Hepatocyte (in vitro differentiated cells): ENCODE measurements at regions not wholly inside any gene's neighbourhood (a gene's known extent, or its start where the extent isn't known, plus 50 kb on each side); places are given as distances from the start of the nearest gene placed in this dataset.

Experiments used
- DNase-seq: peaks from one replicate; pipeline ENCODE4 v3.0.0-alpha.2; 2016; ENCODE audit warnings: low spot score
- H2AFZ ChIP-seq: fragments of 200-600 bp; sonication (generic); 2 replicates; pipeline ENCODE4 v1.6.0; 2016; ENCODE audit warnings: antibody characterized with exemption, mild to moderate bottlenecking
- H3K27ac ChIP-seq: fragments of 200-600 bp; sonication (generic); 2 replicates; pipeline ENCODE4 v1.5.1; 2016; ENCODE audit warnings: mild to moderate bottlenecking
- H3K27me3 ChIP-seq: fragments of 200-600 bp; sonication (generic); 2 replicates; pipeline ENCODE4 v1.6.1; 2016
- H3K36me3 ChIP-seq: fragments of 200-600 bp; sonication (generic); replicated peaks from 2 replicates; pipeline ENCODE4 v1.5.1; 2016; ENCODE audit warnings: low read depth; ENCODE audit not compliant: insufficient read depth
- H3K4me1 ChIP-seq: fragments of 200-600 bp; sonication (generic); 2 replicates; pipeline ENCODE4 v1.5.1; 2016; ENCODE audit warnings: mild to moderate bottlenecking, moderate library complexity; ENCODE audit not compliant: insufficient read depth
- H3K4me2 ChIP-seq: fragments of 200-600 bp; sonication (generic); 2 replicates; pipeline ENCODE4 v1.6.0; 2016
- H3K4me3 ChIP-seq: fragments of 200-600 bp; sonication (generic); 2 replicates; pipeline ENCODE4 v1.5.1; 2016; ENCODE audit warnings: mild to moderate bottlenecking
- H3K79me2 ChIP-seq: fragments of 200-600 bp; sonication (generic); 2 replicates; pipeline ENCODE4 v1.6.0; 2017; ENCODE audit warnings: mild to moderate bottlenecking
- H3K9me2 ChIP-seq: fragments of 200-600 bp; sonication (generic); replicated peaks from 2 replicates; pipeline ENCODE4 v1.6.0; 2017; ENCODE audit warnings: mild to moderate bottlenecking; ENCODE audit not compliant: insufficient read depth
- H3K9me3 ChIP-seq: fragments of 200-600 bp; sonication (generic); 2 replicates; pipeline ENCODE4 v1.5.1; 2016; ENCODE audit warnings: low read depth, mild to moderate bottlenecking
- H4K20me1 ChIP-seq: fragments of 200-600 bp; sonication (generic); 2 replicates; pipeline ENCODE4 v1.6.0; 2016; ENCODE audit warnings: mild to moderate bottlenecking; ENCODE audit not compliant: insufficient read depth, poor library complexity, severe bottlenecking
- CTCF ChIP-seq: fragments of 200-600 bp; sonication (generic); IDR thresholded peaks from 2 replicates; pipeline ENCODE4 v1.5.1; 2016; ENCODE audit warnings: antibody characterized with exemption, mild to moderate bottlenecking; ENCODE audit not compliant: poor library complexity
- EZH2 ChIP-seq: fragments of 200-600 bp; sonication (generic); IDR thresholded peaks from 2 replicates; pipeline ENCODE4 v1.6.1; 2016; ENCODE audit warnings: antibody characterized with exemption, mild to moderate bottlenecking, borderline replicate concordance
- EZH2phosphoT487 ChIP-seq: fragments of 200-600 bp; sonication (generic); IDR thresholded peaks from one replicate; pipeline ENCODE4 v1.6.1; 2018; ENCODE audit warnings: antibody characterized with exemption, mild to moderate bottlenecking, low read depth, moderate library complexity; ENCODE audit not compliant: unreplicated experiment, severe bottlenecking
- WGBS: methylation state at CpG from one replicate; pipeline ENCODE4 v1.1.6; 2016; ENCODE audit warnings: low lambda C conversion rate; ENCODE audit errors: missing lambda C conversion rate; 5-methylcytosine and 5-hydroxymethylcytosine counted together

GRCh38 chr9:20228096-20228495 is 394.2 kb downstream of the MLLT3 start:
- WGBS = 96% methylated on average over 2 of the region's 2 CpGs
- no peak for DNase-seq
- no peaks in the 10 kb centered on the region for H3K4me1 ChIP-seq
- no peak overlapping the region for H3K4me3 ChIP-seq
- H3K4me2 ChIP-seq = no peak overlapping the region
- no peaks in the 10 kb centered on the region for H3K27me3 ChIP-seq
- H3K79me2 ChIP-seq = no peaks in the 10 kb centered on the region
- H3K27ac ChIP-seq = no peak overlapping the region
- no peaks in the 10 kb centered on the region for H3K9me3 ChIP-seq
- H4K20me1 ChIP-seq = no peaks in the 10 kb centered on the region
- TF ChIP-seq EZH2 (no peak), CTCF (no peak), EZH2phosphoT487 (no peak)
- no peaks in the 10 kb centered on the region for H3K36me3 ChIP-seq
- H3K9me2 ChIP-seq = no peaks in the 10 kb centered on the region
- no peak overlapping the region for H2AFZ ChIP-seq

GRCh38 chr9:20227166-20227874 is 395.0 kb downstream of the MLLT3 start:
- Histone ChIP-seq H4K20me1 (no peaks in the 10 kb centered on the region), H3K79me2 (no peaks in the 10 kb centered on the region), H3K4me3 (no peak overlapping the region), H3K4me1 (no peaks in the 10 kb centered on the region), H3K4me2 (no peak overlapping the region), H3K27ac (no peak overlapping the region), H3K9me3 (no peaks in the 10 kb centered on the region), H2AFZ (no peak overlapping the region), H3K36me3 (no peaks in the 10 kb centered on the region), H3K27me3 (no peaks in the 10 kb centered on the region), H3K9me2 (no peaks in the 10 kb centered on the region)
- WGBS = 45% methylated on average over 2 of the region's 2 CpGs
- DNase-seq = no peak
- no peak for TF ChIP-seq EZH2phosphoT487
- no peak for TF ChIP-seq EZH2
- no peak for TF ChIP-seq CTCF

- Histone ChIP-seq H3K27ac (no peak overlapping the region), H3K9me3 (no peaks in the 10 kb centered on the region), H3K4me1 (no peaks in the 10 kb centered on the region), H4K20me1 (no peaks in the 10 kb centered on the region), H3K4me2 (no peak overlapping the region), H2AFZ (no peak overlapping the region), H3K9me2 (no peaks in the 10 kb centered on the region), H3K4me3 (no peak overlapping the region), H3K27me3 (no peaks in the 10 kb centered on the region), H3K36me3 (no peaks in the 10 kb centered on the region), H3K79me2 (no peaks in the 10 kb centered on the region)
- no peak for TF ChIP-seq EZH2phosphoT487
- WGBS = 77% methylated on average over 5 of the region's 5 CpGs
- DNase-seq = no peak
Measured at GRCh38 chr9:20226345-20226744, 396.0 kb downstream of the MLLT3 start.

GRCh38 chr9:20225826-20226225 is 396.5 kb downstream of the MLLT3 start:
- no peak overlapping the region for H3K4me3 ChIP-seq
- H3K9me2 ChIP-seq = no peaks in the 10 kb centered on the region
- H3K4me2 ChIP-seq = no peak overlapping the region
- H4K20me1 ChIP-seq = no peaks in the 10 kb centered on the region
- no peaks in the 10 kb centered on the region for H3K4me1 ChIP-seq
- TF ChIP-seq EZH2 = no peak
- TF ChIP-seq CTCF = no peak
- no peak for TF ChIP-seq EZH2phosphoT487
- no peak overlapping the region for H3K27ac ChIP-seq
- no peak overlapping the region for H2AFZ ChIP-seq
- H3K27me3 ChIP-seq = no peaks in the 10 kb centered on the region
- no peak for DNase-seq
- WGBS = 91% methylated on average over 1 of the region's 1 CpG
- H3K9me3 ChIP-seq = no peaks in the 10 kb centered on the region
- no peaks in the 10 kb centered on the region for H3K79me2 ChIP-seq
- no peaks in the 10 kb centered on the region for H3K36me3 ChIP-seq
